ENCODE measurements at regions not wholly inside any gene's neighbourhood (a gene's known extent, or its start where the extent isn't known, plus 50 kb on each side); places are given as distances from the start of the nearest gene placed in this dataset.

DNA sequence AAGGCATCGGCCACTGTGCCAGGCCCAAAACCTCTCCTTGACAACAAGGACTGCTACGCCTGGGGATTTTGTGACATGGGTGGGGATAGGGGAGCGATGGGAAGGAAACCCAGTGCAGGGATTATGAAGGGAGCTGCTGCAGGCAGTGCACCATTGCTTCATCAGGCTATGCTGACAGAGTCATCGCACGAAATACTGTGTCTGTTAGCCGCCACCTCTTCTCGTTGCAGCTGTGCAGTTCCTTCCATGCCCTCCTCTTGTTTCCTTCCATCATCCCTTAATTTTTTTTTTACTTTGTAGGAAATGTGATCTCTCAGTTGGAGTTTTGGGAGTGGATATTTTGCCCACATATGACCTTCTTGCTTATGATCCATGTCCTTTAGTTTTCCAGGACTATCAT, 178.7 kb downstream of the RFC3 start:
- in situ Hi-C loops (cut with MboI; ENCODE audit: low sequenced_read_pairs), result no loop called here
- H2BK5ac ChIP-seq (ENCODE audit: low read depth, low read length, poor library complexity, severe bottlenecking), result no peak overlapping the region
- ATAC-seq (ENCODE audit: low read depth), result no peak
- no peaks in the 10 kb centered on the region for H3K9me3 ChIP-seq (ENCODE audit: control insufficient read depth, insufficient read depth, low read length)
- no peak overlapping the region for H2AFZ ChIP-seq (replicated peaks; ENCODE audit: low read length, poor library complexity)
- H2BK120ac ChIP-seq (ENCODE audit: low read depth, low read length), result no peak overlapping the region
- intact Hi-C loops (cut with micrococcal nuclease), result no loop called here
- no peaks in the 10 kb centered on the region for H3K79me1 ChIP-seq (ENCODE audit: low read depth in 1 of 2, low read length in 2 of 2)
- H4K91ac ChIP-seq (ENCODE audit: insufficient read depth, low read depth, low read length), result no peak overlapping the region
- no peak overlapping the region for H2AK9ac ChIP-seq (replicated peaks; ENCODE audit: low read depth, low read length, poor library complexity)
- H3K4me3 ChIP-seq (ENCODE audit: insufficient read depth, low read depth, low read length), result no peak overlapping the region
- dilution Hi-C loops (cut with HindIII; ENCODE audit: low sequenced_read_pairs, unreplicated experiment), result no loop called here
- H3K4me1 ChIP-seq (ENCODE audit: control insufficient read depth, insufficient read depth, low read length), result no peaks in the 10 kb centered on the region
- H3K27ac ChIP-seq (ENCODE audit: insufficient read depth, low read length), result no peak overlapping the region
- H3K36me3 ChIP-seq (ENCODE audit: control insufficient read depth, insufficient read depth, low read length), result no peaks in the 10 kb centered on the region
- H4K8ac ChIP-seq (ENCODE audit: low read depth in 2 of 2, low read length in 2 of 2), result no peak overlapping the region
- no peaks in the 10 kb centered on the region for H4K20me1 ChIP-seq (ENCODE audit: insufficient read depth, low read length)
- WGBS, 2 experiments (ENCODE audit: extremely low coverage in 2 of 2, insufficient read length in 1 of 2), result 70% methylated on average over 2 of the region's 7 CpGs; no CpG with 5 or more reads in 1 of the 2 experiments
- H3K4ac ChIP-seq (ENCODE audit: low read depth, low read length), result no peak overlapping the region
- H2BK15ac ChIP-seq (ENCODE audit: low read depth, low read length), result no peak overlapping the region
- H3K14ac ChIP-seq (replicated peaks; ENCODE audit: low read depth, low read length), result no peak overlapping the region
- ChIA-PET POLR2A (ENCODE audit: unreplicated experiment) (no interaction called here), CTCF (no interaction called here)
- H3K9me1 ChIP-seq (ENCODE audit: insufficient read depth, low read length), result no peaks in the 10 kb centered on the region
- no peak overlapping the region for H3K18ac ChIP-seq (ENCODE audit: low read depth, low read length)
- no peak overlapping the region for H2AK5ac ChIP-seq (ENCODE audit: low read depth, low read length)
- no peak for TF ChIP-seq RAD21 (IDR thresholded peaks at IDR 0.05; ENCODE audit: low read length)
- no peak for TF ChIP-seq CEBPB (IDR thresholded peaks at IDR 0.05; ENCODE audit: low read depth, low read length)
- TF ChIP-seq CHD1 (IDR thresholded peaks at IDR 0.05; ENCODE audit: low read depth, low read length), result no peak
- no peak for TF ChIP-seq RCOR1 (IDR thresholded peaks at IDR 0.05; ENCODE audit: insufficient replicate concordance, low read length)
- no peaks in the 10 kb centered on the region for H3K27me3 ChIP-seq (ENCODE audit: control insufficient read depth, insufficient read depth, low read length)
- BruUV-seq (replicated peaks), result no TSS peak
- H3K9ac ChIP-seq (ENCODE audit: low read depth, low read length), result no peak overlapping the region
- no peak overlapping the region for H3K23ac ChIP-seq (ENCODE audit: low read depth, low read length)
- H3K4me2 ChIP-seq (ENCODE audit: low read depth, low read length), result no peak overlapping the region
- no peak overlapping the region for H3K56ac ChIP-seq (ENCODE audit: extremely low read depth, insufficient read depth, low read length)
- no peak overlapping the region for H4K5ac ChIP-seq (ENCODE audit: low read depth, low read length)
- H2BK20ac ChIP-seq (ENCODE audit: low read depth, low read length), result no peak overlapping the region
- DNase-seq, result no peak

All from IMR-90 (cell line).